Activated CD4-positive, alpha-beta T cell treated with anti-CD3 and anti-CD28 coated beads, Interleukin-2, amount 10 ng/mL, durations not matched to agents 24 days and 14 days (primary cell): ENCODE measurements at regions not wholly inside any gene's neighbourhood (a gene's known extent, or its start where the extent isn't known, plus 50 kb on each side); places are given as distances from the start of the nearest gene placed in this dataset.

ENCODE experiments used
- DNase-seq: peaks from one replicate; pipeline ENCODE4 v3.0.0; 2022
- H3K27ac Mint-ChIP-seq: one replicate; pipeline ENCODE4 v1.8.0; 2022; ENCODE audit warnings: mild to moderate bottlenecking, mixed read lengths
- H3K27me3 Mint-ChIP-seq: one replicate; pipeline ENCODE4 v1.8.0; 2022; ENCODE audit warnings: mixed read lengths
- H3K36me3 Mint-ChIP-seq: one replicate; pipeline ENCODE4 v1.8.0; 2022; ENCODE audit warnings: low read depth, mild to moderate bottlenecking, mixed read lengths
- H3K4me1 Mint-ChIP-seq: one replicate; pipeline ENCODE4 v1.8.0; 2021; ENCODE audit warnings: mixed read lengths
- H3K4me3 Mint-ChIP-seq: one replicate; pipeline ENCODE4 v1.8.0; 2022; ENCODE audit warnings: mild to moderate bottlenecking, moderate library complexity, mixed read lengths
- H3K9me3 Mint-ChIP-seq: one replicate; pipeline ENCODE4 v1.8.0; 2021; ENCODE audit warnings: mixed read lengths
- intact Hi-C: fragments of 100-400 bp; cut with micrococcal nuclease; formaldehyde crosslinking; loops from one replicate; pipeline ENCODE4 v1.15.1; 2023

- intact Hi-C loops = no loop called here
- Mint-ChIP-seq H3K9me3 (no peaks in the 10 kb centered on the region), H3K4me1 (no peaks in the 10 kb centered on the region), H3K36me3 (no peaks in the 10 kb centered on the region), H3K4me3 (no peak overlapping the region), H3K27me3 (no peaks in the 10 kb centered on the region), H3K27ac (no peak overlapping the region)
- no peak for DNase-seq
Observed at GRCh38 chr1:56394298-56394697, 185.1 kb downstream of the PLPP3 start.

GRCh38 chr1:56390934-56391731 is 188.2 kb downstream of the PLPP3 start:
- Mint-ChIP-seq H3K27me3 (no peaks in the 10 kb centered on the region), H3K27ac (no peak overlapping the region), H3K4me1 (no peaks in the 10 kb centered on the region), H3K36me3 (no peaks in the 10 kb centered on the region), H3K9me3 (no peaks in the 10 kb centered on the region), H3K4me3 (no peak overlapping the region)
- intact Hi-C loops = no loop called here
- DNase-seq = no peak

DNA sequence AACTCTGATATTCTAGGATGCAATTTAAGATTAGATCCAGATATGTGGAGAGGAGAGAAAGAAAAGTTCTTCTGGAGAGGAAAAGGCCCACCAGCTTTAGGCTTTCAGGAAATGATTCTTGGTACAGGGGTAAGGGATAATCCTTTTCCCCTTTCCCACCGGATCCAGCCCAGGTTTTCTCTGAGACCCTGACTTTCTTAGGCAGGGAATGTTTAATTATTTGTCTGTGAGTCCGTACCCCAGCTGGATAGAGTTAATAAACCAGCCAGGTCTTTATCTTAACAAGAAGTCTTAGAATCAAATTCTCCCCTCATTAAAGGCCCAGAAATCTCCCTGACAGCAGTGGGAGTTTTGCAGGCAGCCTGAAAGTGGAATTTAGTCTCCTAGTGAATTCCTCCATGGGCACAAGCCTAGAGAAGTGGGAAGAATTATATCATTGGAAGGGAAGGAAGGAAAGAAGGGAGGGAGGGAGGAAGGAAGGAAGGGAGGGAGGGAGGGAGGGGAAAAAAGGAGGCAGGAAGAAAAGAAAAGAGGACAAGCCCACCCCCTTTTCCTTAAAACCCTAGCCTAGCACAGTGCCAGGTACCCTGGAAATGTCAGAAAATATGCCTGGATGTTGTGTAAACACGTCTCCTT is 189.0 kb downstream of the PLPP3 start:
- Mint-ChIP-seq H3K4me1 (no peaks in the 10 kb centered on the region), H3K27me3 (no peaks in the 10 kb centered on the region), H3K36me3 (no peaks in the 10 kb centered on the region), H3K27ac (no peak overlapping the region), H3K9me3 (no peaks in the 10 kb centered on the region), H3K4me3 (no peak overlapping the region)
- intact Hi-C loops = no loop called here
- DNase-seq = no peak

GRCh38 chr1:56389813-56390212 is 189.6 kb downstream of the PLPP3 start:
- H3K27ac Mint-ChIP-seq = no peak overlapping the region
- intact Hi-C loops = no loop called here
- no peaks in the 10 kb centered on the region for H3K36me3 Mint-ChIP-seq
- no peaks in the 10 kb centered on the region for H3K4me1 Mint-ChIP-seq
- no peaks in the 10 kb centered on the region for H3K27me3 Mint-ChIP-seq
- no peaks in the 10 kb centered on the region for H3K9me3 Mint-ChIP-seq
- H3K4me3 Mint-ChIP-seq = no peak overlapping the region
- DNase-seq = no peak

GRCh38 chr1:56387071-56387740 is 192.2 kb downstream of the PLPP3 start:
- no peak for DNase-seq
- no peaks in the 10 kb centered on the region for H3K36me3 Mint-ChIP-seq
- no peaks in the 10 kb centered on the region for H3K4me1 Mint-ChIP-seq
- intact Hi-C loops = no loop called here
- no peak overlapping the region for H3K4me3 Mint-ChIP-seq
- no peak overlapping the region for H3K27ac Mint-ChIP-seq
- no peaks in the 10 kb centered on the region for H3K27me3 Mint-ChIP-seq
- H3K9me3 Mint-ChIP-seq = no peaks in the 10 kb centered on the region

DNA sequence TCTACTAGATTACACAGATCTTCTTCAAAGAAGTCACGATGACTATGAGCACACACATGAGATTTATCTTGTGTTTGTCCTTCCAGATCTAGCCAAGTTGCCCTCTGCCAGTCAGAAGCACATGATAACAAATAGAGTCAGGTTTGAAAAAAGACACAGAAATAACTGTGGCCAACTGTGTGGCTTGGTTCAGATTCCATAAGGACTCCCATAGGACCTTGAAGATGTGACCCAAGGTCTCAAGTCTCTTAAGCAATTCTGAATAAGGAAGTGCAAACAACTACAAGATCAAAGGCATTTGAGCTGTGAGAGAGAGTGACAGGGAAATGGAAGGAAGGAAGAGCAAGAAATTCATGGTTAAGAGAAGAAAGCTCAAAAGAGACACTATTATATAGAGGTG is 194.0 kb downstream of the PLPP3 start:
- H3K27ac Mint-ChIP-seq = no peak overlapping the region
- no peaks in the 10 kb centered on the region for H3K9me3 Mint-ChIP-seq
- H3K4me1 Mint-ChIP-seq = no peaks in the 10 kb centered on the region
- intact Hi-C loops = no loop called here
- no peak for DNase-seq
- H3K36me3 Mint-ChIP-seq = no peaks in the 10 kb centered on the region
- H3K4me3 Mint-ChIP-seq = no peak overlapping the region
- no peaks in the 10 kb centered on the region for H3K27me3 Mint-ChIP-seq

GRCh38 chr1:56382929-56383328 is 196.4 kb downstream of the PLPP3 start:
- Mint-ChIP-seq H3K27ac (no peak overlapping the region), H3K36me3 (no peaks in the 10 kb centered on the region), H3K4me3 (no peak overlapping the region), H3K9me3 (no peaks in the 10 kb centered on the region), H3K4me1 (no peaks in the 10 kb centered on the region), H3K27me3 (no peaks in the 10 kb centered on the region)
- DNase-seq = no peak
- intact Hi-C loops = no loop called here

DNA sequence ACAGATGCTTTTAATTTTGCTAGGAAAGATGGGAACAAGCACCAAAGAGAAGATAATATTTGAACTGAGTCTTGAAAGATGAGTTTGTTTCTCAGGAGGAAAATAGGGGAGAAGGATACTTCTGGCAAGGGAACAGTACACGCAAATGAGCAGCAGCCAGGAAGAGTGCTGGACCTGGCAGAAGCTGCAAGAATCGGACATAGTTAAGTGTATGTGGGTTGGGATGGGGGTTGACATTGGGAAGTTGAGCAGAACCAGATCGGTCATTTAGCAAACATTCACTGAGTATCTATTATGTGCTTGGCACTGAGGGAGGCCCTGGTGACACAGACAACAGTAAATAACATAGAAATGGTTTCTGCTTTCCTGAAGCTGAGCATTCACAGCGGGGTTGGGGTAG is 198.8 kb downstream of the PLPP3 start:
- intact Hi-C loops = no loop called here
- no peak overlapping the region for H3K4me3 Mint-ChIP-seq
- no peaks in the 10 kb centered on the region for H3K9me3 Mint-ChIP-seq
- DNase-seq = no peak
- no peaks in the 10 kb centered on the region for H3K4me1 Mint-ChIP-seq
- no peaks in the 10 kb centered on the region for H3K27me3 Mint-ChIP-seq
- H3K36me3 Mint-ChIP-seq = no peaks in the 10 kb centered on the region
- no peak overlapping the region for H3K27ac Mint-ChIP-seq

DNA sequence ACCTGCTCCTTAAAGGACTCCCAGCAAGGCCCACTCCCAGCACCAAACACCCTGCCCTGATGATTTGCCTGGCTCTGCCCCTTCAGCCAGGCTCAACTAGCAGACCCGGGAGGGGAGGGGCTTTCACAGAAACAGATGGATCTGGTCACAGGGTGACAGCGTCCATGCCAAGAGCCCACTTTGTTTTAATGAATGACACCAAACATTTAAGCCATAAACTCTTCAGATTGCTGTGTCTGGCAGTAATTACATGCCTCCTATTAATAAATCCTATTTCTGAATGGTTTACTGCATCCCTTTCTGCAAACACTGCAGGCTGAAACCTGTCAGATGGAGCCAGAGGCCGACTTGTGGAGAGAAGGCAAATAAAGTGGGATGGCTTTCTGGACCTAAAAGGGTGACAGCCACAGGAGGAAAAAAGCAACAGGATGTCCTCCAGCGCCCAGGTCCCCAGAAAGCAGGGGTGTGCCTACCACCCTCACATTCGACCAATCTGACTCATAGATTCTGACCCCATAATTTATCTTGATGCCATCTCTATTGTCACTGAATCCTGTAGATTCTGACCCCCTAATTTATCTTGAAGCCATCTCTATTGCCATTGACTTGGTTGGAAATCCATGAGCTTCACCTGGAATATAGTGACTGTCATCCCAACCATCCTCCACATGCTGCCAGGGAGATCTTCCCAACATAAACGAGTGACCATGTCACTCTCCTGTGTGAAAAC is 200.9 kb downstream of the PLPP3 start:
- DNase-seq = no peak
- intact Hi-C loops = no loop called here
- H3K4me1 Mint-ChIP-seq = no peaks in the 10 kb centered on the region
- no peak overlapping the region for H3K4me3 Mint-ChIP-seq
- H3K27me3 Mint-ChIP-seq = no peaks in the 10 kb centered on the region
- H3K9me3 Mint-ChIP-seq = no peaks in the 10 kb centered on the region
- H3K36me3 Mint-ChIP-seq = no peaks in the 10 kb centered on the region
- H3K27ac Mint-ChIP-seq = no peak overlapping the region

DNA sequence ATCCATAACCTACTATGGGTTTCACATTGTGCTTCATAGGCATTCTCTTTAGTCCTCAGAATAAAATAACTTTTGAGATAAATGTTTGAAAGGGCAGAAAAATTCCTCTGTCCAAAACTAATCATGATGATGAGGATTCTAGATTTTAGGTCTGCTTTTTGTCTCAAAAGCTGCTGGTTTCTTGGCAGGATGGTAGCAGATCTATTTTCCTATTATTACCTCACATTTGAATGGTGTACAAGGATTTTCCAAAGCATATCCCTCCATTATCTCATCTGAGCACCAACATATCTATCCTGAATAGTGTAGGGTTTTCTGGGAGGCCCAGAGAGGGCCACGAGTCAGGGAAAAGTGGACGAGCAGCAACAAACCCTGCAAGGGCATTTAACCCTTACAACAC is 201.9 kb downstream of the PLPP3 start:
- Mint-ChIP-seq H3K9me3 (no peaks in the 10 kb centered on the region), H3K27me3 (no peaks in the 10 kb centered on the region), H3K27ac (no peak overlapping the region), H3K4me3 (no peak overlapping the region), H3K36me3 (no peaks in the 10 kb centered on the region), H3K4me1 (no peaks in the 10 kb centered on the region)
- no peak for DNase-seq
- intact Hi-C loops = no loop called here

DNA sequence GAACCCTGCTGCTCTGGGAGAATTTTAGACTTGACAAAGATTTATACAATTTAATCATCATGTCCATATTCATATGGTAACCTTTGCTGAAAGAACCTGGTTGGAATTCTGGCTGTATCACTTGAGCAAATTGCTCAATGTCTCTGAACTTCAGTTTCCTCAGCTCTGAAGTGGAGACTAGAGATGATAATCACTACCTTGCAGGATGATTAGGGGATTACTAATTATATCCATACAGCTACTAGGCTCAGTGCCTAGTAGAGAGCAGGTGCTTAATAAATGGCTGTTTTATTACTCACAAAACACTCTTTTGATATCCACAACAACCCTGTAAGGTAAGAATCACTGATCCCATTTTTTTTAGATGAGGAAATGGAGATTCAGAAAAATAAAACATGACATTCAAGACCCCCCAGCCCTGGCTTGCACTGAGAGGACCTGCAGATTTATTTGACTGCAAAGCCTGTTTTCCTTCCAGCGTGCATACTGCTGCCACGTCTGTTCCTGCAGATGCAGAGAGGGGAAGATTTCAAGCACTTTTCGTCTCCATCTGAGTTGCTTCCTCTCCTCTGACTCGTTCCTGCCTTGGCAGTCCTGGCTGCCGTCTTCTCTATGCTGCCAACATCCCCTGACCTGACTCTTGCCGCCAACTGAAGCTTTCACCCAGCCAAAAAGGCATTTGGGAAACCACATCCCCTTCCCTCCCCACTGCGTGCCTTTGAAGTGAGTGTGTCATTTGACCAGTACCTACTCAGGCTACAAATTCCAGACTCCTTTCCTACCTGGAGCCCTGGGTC is 203.0 kb downstream of the PLPP3 start:
- Mint-ChIP-seq H3K4me1 (no peaks in the 10 kb centered on the region), H3K36me3 (no peaks in the 10 kb centered on the region), H3K4me3 (no peak overlapping the region), H3K27me3 (no peaks in the 10 kb centered on the region), H3K27ac (no peak overlapping the region), H3K9me3 (no peaks in the 10 kb centered on the region)
- intact Hi-C loops = no loop called here
- no peak for DNase-seq

DNA sequence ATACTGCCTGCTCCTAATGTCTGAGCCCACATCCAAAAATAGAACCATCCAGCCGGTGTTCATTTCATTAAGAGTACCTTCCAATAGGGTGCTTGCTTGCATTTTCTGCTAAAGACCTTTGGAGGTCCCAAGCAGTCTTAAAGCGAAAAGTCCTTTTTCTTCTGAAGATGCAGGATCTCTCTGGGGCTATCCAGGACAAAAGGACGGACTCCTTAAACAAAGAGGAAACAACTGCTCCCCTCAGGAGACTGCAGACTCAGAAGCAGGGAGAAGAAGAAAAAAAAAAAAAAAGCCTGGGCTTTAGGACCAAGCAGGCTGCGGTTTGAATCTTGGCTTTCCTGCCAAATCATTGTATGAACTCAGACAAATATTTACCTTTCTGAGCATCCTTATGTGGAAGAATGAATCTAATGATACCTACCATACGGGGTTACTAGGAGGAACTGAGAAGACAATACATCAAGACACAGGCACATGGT is 204.0 kb downstream of the PLPP3 start:
- no peaks in the 10 kb centered on the region for H3K36me3 Mint-ChIP-seq
- no peak overlapping the region for H3K27ac Mint-ChIP-seq
- intact Hi-C loops = no loop called here
- no peaks in the 10 kb centered on the region for H3K4me1 Mint-ChIP-seq
- no peaks in the 10 kb centered on the region for H3K9me3 Mint-ChIP-seq
- DNase-seq = no peak
- no peak overlapping the region for H3K4me3 Mint-ChIP-seq
- no peaks in the 10 kb centered on the region for H3K27me3 Mint-ChIP-seq
